HG02571 (cell line): ENCODE measurements at regions not wholly inside any gene's neighbourhood (a gene's known extent, or its start where the extent isn't known, plus 50 kb on each side); places are given as distances from the start of the nearest gene placed in this dataset.

Experiments used
- ATAC-seq: cut with Tn5 transposase; IDR thresholded peaks from one replicate; pipeline ENCODE4 v1.9.1; 2021; ENCODE audit warnings: mild to moderate bottlenecking, moderate library complexity; ENCODE audit not compliant: unreplicated experiment

DNA sequence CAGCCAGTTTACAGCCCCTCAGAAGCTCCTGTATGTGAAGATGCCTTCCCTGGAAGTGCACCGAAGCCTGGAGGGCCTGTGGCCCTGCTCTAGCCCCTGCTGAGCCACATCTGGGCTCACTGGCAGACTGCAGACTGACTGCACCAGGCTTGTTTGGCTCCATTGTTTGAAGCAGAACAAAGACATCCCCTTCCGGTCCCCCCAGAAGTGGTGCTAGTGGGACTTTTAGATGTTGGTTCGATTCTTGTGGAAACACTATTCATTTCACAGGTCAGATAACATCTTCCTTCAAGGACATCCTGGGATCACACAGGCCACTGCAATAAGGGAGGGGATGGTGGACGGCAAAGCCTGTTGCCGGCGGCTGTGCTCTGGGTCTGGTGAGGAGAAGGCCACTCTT, 57.8 kb upstream of the CBLN2 start:
- no peak for ATAC-seq

DNA sequence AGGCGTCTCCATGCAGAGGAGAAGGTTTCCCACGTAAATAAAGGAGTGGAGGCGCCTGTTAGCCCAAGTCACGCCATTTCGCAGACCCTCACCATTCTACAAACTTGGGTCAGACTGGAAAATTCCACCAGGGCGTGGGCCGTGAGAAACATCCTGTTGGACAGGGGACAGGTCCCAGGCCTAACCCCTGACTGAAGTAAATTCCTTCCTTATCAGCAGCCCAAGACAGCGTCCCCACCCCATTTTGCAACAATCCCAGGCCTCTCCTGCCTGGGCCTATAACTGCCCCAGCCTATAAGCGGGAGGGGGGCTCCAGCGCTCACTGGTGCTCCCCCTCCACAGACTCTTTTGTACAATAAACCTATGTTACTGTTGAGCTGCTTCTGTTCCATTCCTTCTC, 57.3 kb upstream of the CBLN2 start:
- ATAC-seq, result no peak
